Pancreas (tissue), 10 donors: ENCODE measurements at regions not wholly inside any gene's neighbourhood (a gene's known extent, or its start where the extent isn't known, plus 50 kb on each side); places are given as distances from the start of the nearest gene placed in this dataset.

Experiments
- ATAC-seq, 4 donors: fragments of 200-7000 bp; cut with Tn5 transposase; one replicate each; pipeline versions ENCODE4 v1.8.0 to v1.9.1; 2020; ENCODE audit warnings: mild to moderate bottlenecking in 4 of 4, moderate library complexity in 4 of 4
- DNase-seq, 6 donors: peaks; one replicate each; pipeline ENCODE4 v3.0.0-alpha.2; 2020
- FAIRE-seq: peaks from 2 replicates; lab custom pipeline; 2012; peaks lifted over from hg19 to GRCh38; lab: Jason Lieb, UNC
- H3K27ac ChIP-seq, 4 donors: fragments of 200-600 bp; sonication (generic); 1 replicate in 3 of 4; 2 replicates in 1 of 4; pipeline versions ENCODE4 v1.5.0 to v1.8.0; 2020
- H3K27me3 ChIP-seq, 4 donors: fragments of 200-600 bp; one replicate each; pipeline ENCODE4 v1.8.0; 2021
- H3K36me3 ChIP-seq, 3 donors: fragments of 200-600 bp; sonication (generic) in 1 of 3; one replicate each; pipeline versions ENCODE4 v1.5.0 to v1.8.0; 2020 to 2021
- H3K4me1 ChIP-seq, 3 donors: fragments of 200-600 bp; one replicate each; pipeline ENCODE4 v1.8.0; 2021
- H3K4me3 ChIP-seq, 4 donors: fragments of 200-600 bp; sonication (generic) in 2 of 4; one replicate each; pipeline versions ENCODE4 v1.5.0 to v1.8.0; 2020 to 2021
- H3K9me3 ChIP-seq, 4 donors: fragments of 200-600 bp; one replicate each; pipeline ENCODE4 v1.8.0; 2021
- CTCF ChIP-seq, 4 donors: fragments of 200-600 bp; sonication (generic) in 3 of 4; IDR thresholded peaks; one replicate each; pipeline versions ENCODE4 v1.5.0 to v1.8.0; 2021; ENCODE audit warnings: antibody characterized with exemption in 4 of 4
- WGBS, 2 donors: extraction: QIAGEN DNeasy Blood & Tissue Kit; methylation state at CpG; one replicate each; pipeline ENCODE4 v1.1.7; 2013; 5-methylcytosine and 5-hydroxymethylcytosine counted together
- intact Hi-C, 3 donors: fragments of 100-400 bp; cut with DNase I; formaldehyde crosslinking; loops; one replicate each; pipeline versions ENCODE4 v1.11.1 to v1.14.2; 2022
- donor health status: healthy with polysubstance abuse.
- donor health status: DM: no; HTN: no; CAD: no; lungs with moderate emphysema.
- donor health status: DM: no; HTN: no; CAD: no.
- donor health status: control.
- donor health status: control.
- donor health status: Bipolar disorder and iron deficiency.
- donor health status: DM: yes; HTN: yes; CAD: no.
- donor health status: DM: no; HTN: no; CAD: no.
- donor health status: DM: no; HTN: no; CAD: no.
- donor health status: DM: yes; HTN: yes; CAD: no.

DNA sequence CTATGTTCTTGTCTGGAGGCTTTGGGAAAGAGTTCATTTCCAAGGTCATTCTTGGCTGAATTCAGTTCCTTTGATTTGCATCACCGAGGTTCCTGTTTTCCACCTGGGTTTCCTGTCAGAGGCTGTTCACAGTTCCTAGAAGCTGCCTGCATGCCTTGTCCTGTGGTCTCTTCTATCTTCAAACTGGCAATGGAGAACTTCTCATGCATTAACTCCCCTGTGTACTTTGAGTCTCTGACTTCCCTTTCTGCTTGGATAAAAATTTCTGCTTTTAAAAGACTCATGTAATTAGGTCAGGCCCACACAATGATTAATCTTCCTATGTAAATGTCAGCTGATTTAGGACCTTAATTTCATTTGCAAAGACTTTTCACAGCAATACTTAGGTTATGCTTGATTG lies 499.3 kb upstream of the FANCL start:
- intact Hi-C loops, result no loop called here
- Histone ChIP-seq H3K4me1 (no peaks in the 10 kb centered on the region), H3K4me3 (no peak overlapping the region), H3K27me3 (no peaks in the 10 kb centered on the region), H3K27ac (no peak overlapping the region), H3K9me3 (no peaks in the 10 kb centered on the region), H3K36me3 (no peaks in the 10 kb centered on the region)
- no peak for TF ChIP-seq CTCF (IDR thresholded peaks at IDR 0.05)
- ATAC-seq (no peak), DNase-seq (no peak), FAIRE-seq (no peak)
- 61 to 68% methylated on average over 1 of the region's 1 CpG for WGBS, 2 donors

- Histone ChIP-seq H3K4me3 (no peak overlapping the region), H3K9me3 (no peaks in the 10 kb centered on the region), H3K27ac (no peak overlapping the region), H3K36me3 (no peaks in the 10 kb centered on the region), H3K27me3 (no peaks in the 10 kb centered on the region), H3K4me1 (no peaks in the 10 kb centered on the region)
- intact Hi-C loops, result no loop called here
- FAIRE-seq, result no peak
- no peak for TF ChIP-seq CTCF (IDR thresholded peaks at IDR 0.05)
- 54 to 71% methylated on average over 1 of the region's 1 CpG for WGBS, 2 donors
- DNase-seq, result peak in 3 of 6 donors; percentile 14 to 67 (median 33)
- peak; percentile 52 to 93 (median 72) for ATAC-seq
Observed at GRCh38 chr2:58739033-58739432, 497.9 kb upstream of the FANCL start.

DNA sequence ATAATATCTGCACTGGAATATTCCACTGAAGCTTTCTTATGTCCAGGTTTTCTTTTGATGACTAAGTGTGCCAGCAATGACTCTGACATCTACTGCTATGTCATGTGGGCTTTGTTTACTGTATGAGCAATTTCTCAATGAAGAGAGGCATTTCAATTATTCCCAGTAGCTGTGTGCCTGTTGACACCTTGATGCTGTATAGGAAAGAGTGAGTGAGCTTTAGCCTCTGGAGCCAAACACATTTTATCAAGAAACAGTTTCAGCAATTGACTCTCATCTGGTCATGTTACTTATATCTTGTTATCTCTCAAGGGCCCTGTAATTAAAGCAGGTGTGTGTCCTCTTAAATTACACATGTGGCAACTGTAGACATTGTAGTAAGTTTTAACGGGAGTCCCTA lies 493.2 kb upstream of the FANCL start:
- peak in 2 of 4 donors; percentile 69 to 74 for ATAC-seq

GRCh38 chr2:58732999-58733398 lies 491.9 kb upstream of the FANCL start:
- Histone ChIP-seq H3K36me3 (no peaks in the 10 kb centered on the region), H3K4me1 (no peaks in the 10 kb centered on the region), H3K4me3 (no peak overlapping the region), H3K27me3 (no peaks in the 10 kb centered on the region), H3K27ac (no peak overlapping the region), H3K9me3 (no peaks in the 10 kb centered on the region)
- TF ChIP-seq CTCF (IDR thresholded peaks at IDR 0.05), result no peak
- no peak for FAIRE-seq
- no peak for ATAC-seq
- WGBS, 2 donors, result 96 to 100% methylated on average over 1 of the region's 1 CpG
- DNase-seq, result no peak
- intact Hi-C loops, result no loop called here

More for the DNA sequence above, 493.2 kb upstream of the FANCL start:
- FAIRE-seq (no peak), DNase-seq (no peak)
- H3K27me3 ChIP-seq, result no peaks in the 10 kb centered on the region
- TF ChIP-seq CTCF (IDR thresholded peaks at IDR 0.05), result no peak
- no peaks in the 10 kb centered on the region for H3K4me1 ChIP-seq
- no peaks in the 10 kb centered on the region for H3K9me3 ChIP-seq
- H3K36me3 ChIP-seq, result no peaks in the 10 kb centered on the region
- H3K27ac ChIP-seq, result no peak overlapping the region
- WGBS, 2 donors, result 46 to 64% methylated on average over 1 of the region's 1 CpG
- intact Hi-C loops, result no loop called here
- no peak overlapping the region for H3K4me3 ChIP-seq

DNA sequence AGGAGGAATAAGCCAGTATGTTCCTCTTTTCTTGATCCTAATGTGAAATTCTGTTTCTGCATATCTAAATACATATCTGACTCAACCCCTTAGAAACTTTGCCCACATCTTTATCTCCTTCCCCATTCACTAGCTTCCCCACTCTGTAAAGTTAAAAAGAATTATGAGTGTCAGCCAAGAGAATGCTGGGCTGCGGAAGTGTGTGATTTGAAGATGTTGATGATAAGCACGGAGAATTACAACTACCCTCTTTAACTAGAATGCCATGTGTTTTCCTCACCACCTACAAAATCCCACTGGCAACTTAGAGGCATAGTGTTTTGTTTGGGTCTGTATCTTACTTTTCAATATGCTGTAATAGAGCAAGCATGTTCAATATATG lies 490.4 kb upstream of the FANCL start:
- H3K4me1 ChIP-seq, result no peaks in the 10 kb centered on the region
- H3K9me3 ChIP-seq, result no peaks in the 10 kb centered on the region
- no peaks in the 10 kb centered on the region for H3K36me3 ChIP-seq
- FAIRE-seq (no peak), ATAC-seq (no peak), DNase-seq (no peak)
- intact Hi-C loops, result no loop called here
- no peaks in the 10 kb centered on the region for H3K27me3 ChIP-seq
- 43 to 44% methylated on average over 2 of the region's 2 CpGs for WGBS, 2 donors
- no peak for TF ChIP-seq CTCF (IDR thresholded peaks at IDR 0.05)
- no peak overlapping the region for H3K27ac ChIP-seq
- no peak overlapping the region for H3K4me3 ChIP-seq
